Endothelial cell of umbilical vein (primary cell): ENCODE measurements at regions not wholly inside any gene's neighbourhood (a gene's known extent, or its start where the extent isn't known, plus 50 kb on each side); places are given as distances from the start of the nearest gene placed in this dataset.

ENCODE experiments used
- GATA2 ChIP-seq: IDR thresholded peaks from 2 replicates; pipeline ENCODE4 v1.7.0; 2011; ENCODE audit warnings: low read depth, mild to moderate bottlenecking, moderate library complexity, mixed read lengths, low read length; ENCODE audit not compliant: insufficient read length, insufficient read depth
- POLR2A ChIP-seq: IDR thresholded peaks from 2 replicates; pipeline ENCODE4 v1.6.1; 2012; ENCODE audit warnings: low read depth, mild to moderate bottlenecking, control low read depth, low read length
- POLR2AphosphoS5 ChIP-seq: IDR thresholded peaks from 2 replicates; pipeline ENCODE4 v1.6.1; 2012; ENCODE audit warnings: low read depth, mild to moderate bottlenecking, control low read depth, low read length, moderate library complexity; ENCODE audit not compliant: insufficient read depth
- TF ChIP-seq, protein P1 (sequence below), 2 donors: IDR thresholded peaks; 1 replicate in 1 of 2; 2 replicates in 1 of 2; pipeline ENCODE4 v1.5.1; 2011; ENCODE audit warnings: low read length in 2 of 2, mild to moderate bottlenecking in 2 of 2, moderate library complexity in 2 of 2, control low read depth in 1 of 2, inconsistent platforms in 1 of 2, low read depth in 1 of 2; ENCODE audit not compliant: insufficient read depth in 1 of 2; ENCODE audit errors: extremely low read depth in 1 of 2

DNA sequence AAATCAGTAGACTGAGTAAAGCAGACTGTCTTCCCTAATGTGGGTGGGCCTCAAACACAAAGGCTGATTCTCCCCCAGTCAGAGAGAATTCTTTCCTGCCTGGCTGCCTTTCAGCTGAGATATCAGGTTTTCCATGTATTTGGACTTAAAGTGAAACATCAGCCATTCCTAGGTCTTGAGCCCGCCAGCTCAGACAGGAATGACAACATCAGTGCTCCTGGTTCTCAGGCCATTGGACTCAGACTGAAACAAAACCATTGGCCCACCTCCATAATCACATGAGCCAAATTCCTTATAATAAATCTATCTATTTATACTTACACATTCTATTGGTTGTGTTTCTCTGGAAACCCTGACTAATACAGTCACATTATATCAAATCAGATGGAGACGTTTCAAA lies 56.7 kb upstream of the CLPB start:
- TF ChIP-seq, protein P1, sequence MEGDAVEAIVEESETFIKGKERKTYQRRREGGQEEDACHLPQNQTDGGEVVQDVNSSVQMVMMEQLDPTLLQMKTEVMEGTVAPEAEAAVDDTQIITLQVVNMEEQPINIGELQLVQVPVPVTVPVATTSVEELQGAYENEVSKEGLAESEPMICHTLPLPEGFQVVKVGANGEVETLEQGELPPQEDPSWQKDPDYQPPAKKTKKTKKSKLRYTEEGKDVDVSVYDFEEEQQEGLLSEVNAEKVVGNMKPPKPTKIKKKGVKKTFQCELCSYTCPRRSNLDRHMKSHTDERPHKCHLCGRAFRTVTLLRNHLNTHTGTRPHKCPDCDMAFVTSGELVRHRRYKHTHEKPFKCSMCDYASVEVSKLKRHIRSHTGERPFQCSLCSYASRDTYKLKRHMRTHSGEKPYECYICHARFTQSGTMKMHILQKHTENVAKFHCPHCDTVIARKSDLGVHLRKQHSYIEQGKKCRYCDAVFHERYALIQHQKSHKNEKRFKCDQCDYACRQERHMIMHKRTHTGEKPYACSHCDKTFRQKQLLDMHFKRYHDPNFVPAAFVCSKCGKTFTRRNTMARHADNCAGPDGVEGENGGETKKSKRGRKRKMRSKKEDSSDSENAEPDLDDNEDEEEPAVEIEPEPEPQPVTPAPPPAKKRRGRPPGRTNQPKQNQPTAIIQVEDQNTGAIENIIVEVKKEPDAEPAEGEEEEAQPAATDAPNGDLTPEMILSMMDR (IDR thresholded peaks at IDR 0.05; ENCODE audit: extremely low read depth in 1 of 2, insufficient read depth in 1 of 2, low read depth in 1 of 2, low read length in 2 of 2): no peak
- TF ChIP-seq POLR2A (no peak), POLR2AphosphoS5 (no peak), GATA2 (no peak)
